GM12878 (cell line): ENCODE measurements at regions not wholly inside any gene's neighbourhood (a gene's known extent, or its start where the extent isn't known, plus 50 kb on each side); places are given as distances from the start of the nearest gene placed in this dataset.

Experiments used
- ATAC-seq: fragments of 200-7000 bp; cut with Tn5 transposase; 3 replicates; pipeline ENCODE4 v1.9.1; 2020; ENCODE audit warnings: mild to moderate bottlenecking, moderate library complexity
- BruUV-seq: library from RNA; stranded (reverse); fragments of 400-500 nt; replicated peaks from 2 replicates; lab custom pipeline; 2021; lab: Mats Ljungman, UMichigan
- CTCF ChIA-PET: fragments of 300-600 bp; sonication (Branson Sonifier 250); formaldehyde crosslinking; extraction: SDS; loops from one replicate; lab custom pipeline; 2021; ENCODE audit warnings: inconsistent platforms; lab: Yijun Ruan, JAX
- POLR2A ChIA-PET: fragments of 350-600 bp; formaldehyde crosslinking; extraction: SDS; loops from one replicate; lab custom pipeline; 2021; ENCODE audit warnings: inconsistent platforms; lab: Charles Lee
- RAD21 ChIA-PET: fragments of 300-600 bp; sonication (Branson Sonifier 250); formaldehyde crosslinking; loops from one replicate; lab custom pipeline; 2023; ENCODE audit warnings: antibody characterized with exemption; ENCODE audit not compliant: unreplicated experiment; lab: Charles Lee
- SMC1A ChIA-PET: fragments of 300-600 bp; sonication (Branson Sonifier 250); formaldehyde crosslinking; loops from one replicate; lab custom pipeline; 2023; ENCODE audit not compliant: unreplicated experiment, uncharacterized antibody; lab: Charles Lee
- DNase-seq: peaks from one replicate; pipeline ENCODE4 v3.0.0-alpha.2; 2011; ENCODE audit warnings: low read depth, low spot score
- FAIRE-seq: peaks from 3 replicates; lab custom pipeline; 2011; peaks lifted over from hg19 to GRCh38; lab: Jason Lieb, UNC
- H2AFZ ChIP-seq: 2 replicates; pipeline ENCODE4 v1.6.0; 2011; ENCODE audit warnings: low read depth, low read length, control low read depth; ENCODE audit not compliant: control insufficient read depth
- H3K27ac ChIP-seq: 2 replicates; pipeline ENCODE4 v1.5.1; 2011; ENCODE audit warnings: control low read depth; ENCODE audit not compliant: control insufficient read depth, insufficient read depth
- H3K27me3 ChIP-seq, 2 experiments: replicated peaks in 1 of 2; 2 replicates each; pipeline versions ENCODE4 v1.6.0 to v1.6.1; 2011; ENCODE audit warnings: low read length in 1 of 2; ENCODE audit not compliant: control insufficient read depth in 2 of 2, insufficient read depth in 2 of 2
- H3K36me3 ChIP-seq, 2 experiments: 2 replicates each; pipeline ENCODE4 v1.5.1; 2011; ENCODE audit warnings: low read length in 1 of 2; ENCODE audit not compliant: control insufficient read depth in 2 of 2, insufficient read depth in 2 of 2
- H3K4me1 ChIP-seq: 2 replicates; pipeline ENCODE4 v1.6.1; 2011; ENCODE audit warnings: mild to moderate bottlenecking, low read length, moderate library complexity, mixed read lengths; ENCODE audit not compliant: control insufficient read depth, insufficient read depth
- H3K4me2 ChIP-seq: 2 replicates; pipeline ENCODE4 v1.6.0; 2011; ENCODE audit warnings: control low read depth; ENCODE audit not compliant: control insufficient read depth, insufficient read depth
- H3K4me3 ChIP-seq: fragments of 200-600 bp; sonication (generic); 2 replicates; pipeline ENCODE4 v1.5.1; 2016
- H3K79me2 ChIP-seq: 2 replicates; pipeline ENCODE4 v1.6.0; 2011; ENCODE audit warnings: low read length; ENCODE audit not compliant: control insufficient read depth, insufficient read depth
- H3K9ac ChIP-seq: 2 replicates; pipeline ENCODE4 v1.8.0; 2011; ENCODE audit warnings: low read length, control low read depth, mixed read lengths; ENCODE audit not compliant: control insufficient read depth, insufficient read depth
- H3K9me3 ChIP-seq: replicated peaks from 3 replicates; pipeline ENCODE4 v1.5.1; 2011; ENCODE audit warnings: mild to moderate bottlenecking, low read length; ENCODE audit not compliant: control insufficient read depth, insufficient read depth
- H4K20me1 ChIP-seq: 2 replicates; pipeline ENCODE4 v1.6.0; 2011; ENCODE audit not compliant: control insufficient read depth, insufficient read depth
- FOXM1 ChIP-seq: IDR thresholded peaks from 2 replicates; pipeline ENCODE4 v1.6.1; 2012; ENCODE audit warnings: low read depth, mild to moderate bottlenecking, inconsistent platforms, low read length, moderate library complexity
- JUNB ChIP-seq: IDR thresholded peaks from 2 replicates; pipeline ENCODE4 v1.6.1; 2016; ENCODE audit warnings: antibody characterized with exemption, mild to moderate bottlenecking
- MTA3 ChIP-seq: IDR thresholded peaks from 2 replicates; pipeline ENCODE4 v1.6.1; 2012; ENCODE audit warnings: low read length, inconsistent platforms, borderline replicate concordance
- RBBP5 ChIP-seq: fragments of 200-600 bp; sonication (generic); conservative IDR thresholded peaks from 2 replicates; pipeline ENCODE4 v1.6.1; 2016
- WGBS: methylation state at CpG from one replicate; pipeline ENCODE4 v1.1.6; 2016; ENCODE audit warnings: low lambda C conversion rate; ENCODE audit not compliant: insufficient replicate concordance, insufficient coverage; ENCODE audit errors: missing lambda C conversion rate; 5-methylcytosine and 5-hydroxymethylcytosine counted together
- in situ Hi-C: fragments of 300-500 bp; cut with MboI; formaldehyde crosslinking; loops from 9 replicates; pipeline ENCODE4 v1.14.3; 2018; ENCODE audit warnings: mixed read lengths
- intact Hi-C: fragments of 100-400 bp; cut with micrococcal nuclease; formaldehyde crosslinking; loops from one replicate; pipeline ENCODE4 v1.14.2; 2022; ENCODE audit not compliant: unreplicated experiment
- TF ChIP-seq, protein P1 (sequence below): IDR thresholded peaks from 2 replicates; pipeline ENCODE4 v1.6.1; 2011; ENCODE audit warnings: borderline replicate concordance, low read depth, mild to moderate bottlenecking, moderate library complexity, low read length; ENCODE audit not compliant: insufficient read depth, poor library complexity, severe bottlenecking
- TF ChIP-seq, protein P2 (sequence below): fragments of 450-650 bp; formaldehyde crosslinking; IDR thresholded peaks from 2 replicates; pipeline ENCODE4 v1.4.0; 2020; ENCODE audit warnings: mild to moderate bottlenecking, moderate library complexity

DNA sequence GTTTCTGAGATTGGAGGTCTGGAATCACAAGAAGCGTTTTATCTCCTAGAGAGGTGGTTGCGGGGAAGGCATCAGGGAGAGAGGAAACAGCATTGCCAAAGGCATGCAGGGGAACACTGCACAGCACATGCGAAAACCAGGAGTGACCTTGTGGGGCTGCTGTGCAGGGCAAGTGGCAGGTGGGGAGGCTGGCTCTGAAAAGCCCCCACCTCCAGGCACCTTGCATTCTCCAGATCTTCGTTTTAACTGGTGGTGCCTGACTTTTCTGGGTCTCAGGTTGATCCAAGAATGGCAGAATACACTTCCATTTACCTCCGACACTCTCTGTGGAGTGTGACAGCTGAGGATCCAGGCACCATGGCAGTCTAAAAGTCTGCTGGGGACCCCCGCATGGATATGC lies 209.4 kb upstream of the LEF1 start:
- ChIA-PET SMC1A (no interaction called here), RAD21 (no interaction called here), CTCF (no interaction called here), POLR2A (no interaction called here)
- intact Hi-C loops (no loop called here), in situ Hi-C loops (no loop called here)
- DNase-seq = no peak
- Histone ChIP-seq H3K36me3 (no peaks in the 10 kb centered on the region), H4K20me1 (no peaks in the 10 kb centered on the region), H3K4me3 (no peak overlapping the region), H3K4me1 (no peaks in the 10 kb centered on the region), H3K9me3 (no peaks in the 10 kb centered on the region), H3K79me2 (no peaks in the 10 kb centered on the region), H3K4me2 (no peak overlapping the region), H3K27me3 (peaks cover 0 to 2% of the 10 kb centered on the region in 2 experiments; a peak in 2 of 4 replicates), H3K27ac (no peak overlapping the region), H2AFZ (no peak overlapping the region), H3K9ac (no peak overlapping the region)
- no peak for FAIRE-seq
- ATAC-seq = no peak
- TF ChIP-seq JUNB = no peak
- TF ChIP-seq, protein P1, sequence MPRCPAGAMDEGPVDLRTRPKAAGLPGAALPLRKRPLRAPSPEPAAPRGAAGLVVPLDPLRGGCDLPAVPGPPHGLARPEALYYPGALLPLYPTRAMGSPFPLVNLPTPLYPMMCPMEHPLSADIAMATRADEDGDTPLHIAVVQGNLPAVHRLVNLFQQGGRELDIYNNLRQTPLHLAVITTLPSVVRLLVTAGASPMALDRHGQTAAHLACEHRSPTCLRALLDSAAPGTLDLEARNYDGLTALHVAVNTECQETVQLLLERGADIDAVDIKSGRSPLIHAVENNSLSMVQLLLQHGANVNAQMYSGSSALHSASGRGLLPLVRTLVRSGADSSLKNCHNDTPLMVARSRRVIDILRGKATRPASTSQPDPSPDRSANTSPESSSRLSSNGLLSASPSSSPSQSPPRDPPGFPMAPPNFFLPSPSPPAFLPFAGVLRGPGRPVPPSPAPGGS = no peak
- TF ChIP-seq, protein P2, sequence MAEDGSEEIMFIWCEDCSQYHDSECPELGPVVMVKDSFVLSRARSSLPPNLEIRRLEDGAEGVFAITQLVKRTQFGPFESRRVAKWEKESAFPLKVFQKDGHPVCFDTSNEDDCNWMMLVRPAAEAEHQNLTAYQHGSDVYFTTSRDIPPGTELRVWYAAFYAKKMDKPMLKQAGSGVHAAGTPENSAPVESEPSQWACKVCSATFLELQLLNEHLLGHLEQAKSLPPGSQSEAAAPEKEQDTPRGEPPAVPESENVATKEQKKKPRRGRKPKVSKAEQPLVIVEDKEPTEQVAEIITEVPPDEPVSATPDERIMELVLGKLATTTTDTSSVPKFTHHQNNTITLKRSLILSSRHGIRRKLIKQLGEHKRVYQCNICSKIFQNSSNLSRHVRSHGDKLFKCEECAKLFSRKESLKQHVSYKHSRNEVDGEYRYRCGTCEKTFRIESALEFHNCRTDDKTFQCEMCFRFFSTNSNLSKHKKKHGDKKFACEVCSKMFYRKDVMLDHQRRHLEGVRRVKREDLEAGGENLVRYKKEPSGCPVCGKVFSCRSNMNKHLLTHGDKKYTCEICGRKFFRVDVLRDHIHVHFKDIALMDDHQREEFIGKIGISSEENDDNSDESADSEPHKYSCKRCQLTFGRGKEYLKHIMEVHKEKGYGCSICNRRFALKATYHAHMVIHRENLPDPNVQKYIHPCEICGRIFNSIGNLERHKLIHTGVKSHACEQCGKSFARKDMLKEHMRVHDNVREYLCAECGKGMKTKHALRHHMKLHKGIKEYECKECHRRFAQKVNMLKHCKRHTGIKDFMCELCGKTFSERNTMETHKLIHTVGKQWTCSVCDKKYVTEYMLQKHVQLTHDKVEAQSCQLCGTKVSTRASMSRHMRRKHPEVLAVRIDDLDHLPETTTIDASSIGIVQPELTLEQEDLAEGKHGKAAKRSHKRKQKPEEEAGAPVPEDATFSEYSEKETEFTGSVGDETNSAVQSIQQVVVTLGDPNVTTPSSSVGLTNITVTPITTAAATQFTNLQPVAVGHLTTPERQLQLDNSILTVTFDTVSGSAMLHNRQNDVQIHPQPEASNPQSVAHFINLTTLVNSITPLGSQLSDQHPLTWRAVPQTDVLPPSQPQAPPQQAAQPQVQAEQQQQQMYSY (CRISPR knock-in tag) = no peak
- no peak for TF ChIP-seq MTA3
- TF ChIP-seq FOXM1 = no peak
- no peak for TF ChIP-seq RBBP5
- no TSS peak for BruUV-seq
- 46% methylated on average over 6 of the region's 6 CpGs for WGBS
